GM19438 (cell line): ENCODE measurements at regions not wholly inside any gene's neighbourhood (a gene's known extent, or its start where the extent isn't known, plus 50 kb on each side); places are given as distances from the start of the nearest gene placed in this dataset.

ENCODE experiments used
- ATAC-seq: cut with Tn5 transposase; IDR thresholded peaks from one replicate; pipeline ENCODE4 v1.9.1; 2021; ENCODE audit warnings: low read depth; ENCODE audit not compliant: unreplicated experiment

GRCh38 chr9:81490605-81491331 lies 198.6 kb downstream of the TLE1 start:
- no peak for ATAC-seq

GRCh38 chr9:81489046-81489445 lies 200.3 kb downstream of the TLE1 start:
- ATAC-seq = no peak

DNA sequence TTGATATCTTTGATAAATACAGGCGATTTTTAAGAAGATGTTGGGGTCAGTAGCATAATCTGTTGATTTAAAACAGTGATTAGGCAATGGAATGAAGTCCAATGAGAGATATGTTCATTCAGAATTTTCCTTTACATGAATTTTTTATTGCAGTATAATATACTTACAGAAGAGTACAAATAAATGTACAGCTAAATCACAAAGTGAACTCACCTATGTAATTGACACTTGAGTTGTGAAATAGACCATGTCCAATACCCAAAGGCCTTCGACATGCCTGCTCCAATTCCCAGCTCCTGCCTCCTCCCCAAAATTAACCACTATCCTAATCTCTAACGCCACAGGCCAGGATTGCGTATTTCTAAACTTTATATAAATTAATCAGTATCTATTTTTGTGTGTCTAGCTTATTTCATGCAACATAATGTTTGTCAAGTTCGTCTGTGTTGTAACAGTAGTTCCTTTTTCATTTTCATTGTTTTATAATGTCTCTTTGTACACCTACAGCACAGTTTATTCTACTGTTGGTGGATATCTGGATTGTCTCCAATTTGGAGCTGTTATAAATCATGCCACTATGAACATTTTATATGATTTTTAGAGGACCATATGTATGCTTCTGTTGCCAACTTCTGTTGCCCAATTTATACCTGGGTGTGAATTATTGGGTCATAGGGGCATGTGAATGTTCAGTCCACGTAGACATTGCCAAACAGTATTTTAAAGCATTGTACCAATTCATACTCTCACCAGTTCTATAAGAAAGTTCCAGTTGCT lies 208.3 kb downstream of the TLE1 start:
- no peak for ATAC-seq

DNA sequence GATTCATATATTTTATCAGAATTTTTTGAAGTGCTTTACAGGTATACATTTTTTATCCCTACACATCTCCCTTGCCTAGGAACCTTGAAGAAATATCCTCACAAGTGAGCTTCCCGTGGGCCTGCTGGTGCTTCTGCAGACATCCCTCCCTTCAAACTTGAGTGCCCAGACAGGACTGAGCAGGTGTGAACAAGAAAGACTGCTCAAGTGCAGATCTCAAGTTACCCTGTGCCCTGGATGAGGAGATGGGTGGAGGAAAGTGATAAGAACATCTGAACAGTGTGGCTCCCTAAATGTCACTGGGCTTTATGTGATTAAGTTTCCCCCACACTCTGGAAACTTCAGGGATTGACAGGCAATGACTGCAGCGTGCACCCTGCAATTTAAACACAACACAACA lies 209.8 kb downstream of the TLE1 start:
- no peak for ATAC-seq

GRCh38 chr9:81477669-81478068 lies 211.7 kb downstream of the TLE1 start:
- ATAC-seq = no peak

- no peak for ATAC-seq
Observed at GRCh38 chr9:81476813-81477490, 212.4 kb downstream of the TLE1 start.

- no peak for ATAC-seq
Observed at GRCh38 chr9:81474792-81475191, 214.6 kb downstream of the TLE1 start.

- no peak for ATAC-seq
Observed at GRCh38 chr9:81474125-81474524, 215.2 kb downstream of the TLE1 start.

DNA sequence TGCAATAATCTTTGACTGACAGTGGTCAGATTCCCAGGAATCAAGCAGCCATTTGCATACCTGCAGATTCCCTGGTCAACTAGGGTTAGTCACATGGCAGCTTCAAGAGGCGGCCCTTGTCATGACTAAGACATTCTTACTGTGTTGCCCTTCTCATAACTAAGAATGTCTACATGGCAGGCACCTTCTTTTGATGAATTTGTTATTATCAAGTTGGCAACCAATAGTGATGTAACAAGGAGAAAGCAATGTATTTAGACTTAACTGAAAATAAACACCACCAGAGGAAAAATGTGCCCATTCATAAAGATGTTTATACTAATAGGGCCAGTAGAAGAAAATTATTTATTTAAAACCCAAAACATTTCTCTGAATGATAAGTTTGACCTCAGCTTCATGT lies 215.6 kb downstream of the TLE1 start:
- no peak for ATAC-seq

DNA sequence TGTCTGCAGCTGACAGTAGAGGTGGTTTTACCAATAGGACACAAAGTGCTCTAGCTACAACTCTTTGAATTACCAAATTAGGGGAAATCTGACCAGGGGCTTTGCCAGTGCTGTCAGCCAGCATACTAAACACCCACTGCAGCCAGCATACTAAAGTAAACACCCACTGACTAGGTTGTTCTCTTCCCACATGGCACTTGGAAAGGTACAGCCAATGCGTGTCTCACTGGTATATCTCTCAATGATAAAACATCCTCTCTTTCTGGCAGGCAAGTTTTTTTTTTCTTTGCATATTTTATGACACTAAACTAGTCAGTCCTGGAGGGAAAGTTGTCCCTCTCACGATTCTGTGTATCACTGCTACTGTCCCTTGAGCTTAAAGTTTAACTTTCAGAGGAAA lies 216.1 kb downstream of the TLE1 start:
- ATAC-seq = no peak

- ATAC-seq = no peak
Observed at GRCh38 chr9:81472701-81473100, 216.6 kb downstream of the TLE1 start.

DNA sequence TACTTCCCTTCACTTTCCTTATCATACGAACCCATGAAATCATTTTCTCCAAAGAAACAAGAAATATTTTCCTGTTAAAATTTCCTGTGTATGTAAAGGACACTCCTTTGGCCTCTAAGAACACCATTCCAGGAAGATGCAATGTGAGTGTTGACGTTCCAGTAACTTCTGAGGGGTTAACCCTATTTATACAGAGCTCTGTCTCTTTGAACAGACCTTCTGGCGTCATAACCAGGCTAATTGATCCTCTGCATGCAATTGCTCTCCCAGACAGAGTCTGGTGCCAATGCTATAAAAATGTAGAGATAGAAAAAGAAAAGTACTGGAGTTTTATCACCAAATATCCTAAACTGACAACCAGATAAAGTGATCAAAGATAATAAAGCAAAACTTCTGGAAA lies 218.5 kb downstream of the TLE1 start:
- no peak for ATAC-seq

DNA sequence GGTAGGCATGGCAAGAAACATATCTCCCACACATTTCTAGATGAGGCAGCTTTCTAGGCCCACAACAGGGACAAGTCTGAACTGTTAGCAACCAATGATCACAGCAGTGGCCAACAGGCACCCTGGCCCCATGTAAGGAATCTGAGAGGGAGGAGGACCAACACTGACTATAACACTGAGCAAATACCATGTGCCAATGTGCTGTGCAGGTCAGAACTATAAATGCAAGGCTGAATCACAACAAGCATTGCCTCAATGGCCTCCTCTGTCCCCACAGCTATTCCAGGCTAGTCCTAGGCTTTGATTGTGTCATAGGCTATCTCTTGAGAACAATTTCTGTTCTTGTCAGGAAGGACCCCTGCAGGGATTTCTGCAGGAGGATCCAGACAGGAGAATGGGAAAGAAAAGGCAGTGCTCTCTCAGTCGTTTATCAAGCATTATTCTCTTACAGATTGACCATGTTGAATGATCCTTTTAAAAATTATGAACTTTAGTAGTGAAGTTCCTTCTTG lies 221.2 kb downstream of the TLE1 start:
- no peak for ATAC-seq

- ATAC-seq = no peak
Observed at GRCh38 chr9:81466981-81467380, 222.4 kb downstream of the TLE1 start.

GRCh38 chr9:81465468-81466011 lies 223.8 kb downstream of the TLE1 start:
- ATAC-seq = no peak

DNA sequence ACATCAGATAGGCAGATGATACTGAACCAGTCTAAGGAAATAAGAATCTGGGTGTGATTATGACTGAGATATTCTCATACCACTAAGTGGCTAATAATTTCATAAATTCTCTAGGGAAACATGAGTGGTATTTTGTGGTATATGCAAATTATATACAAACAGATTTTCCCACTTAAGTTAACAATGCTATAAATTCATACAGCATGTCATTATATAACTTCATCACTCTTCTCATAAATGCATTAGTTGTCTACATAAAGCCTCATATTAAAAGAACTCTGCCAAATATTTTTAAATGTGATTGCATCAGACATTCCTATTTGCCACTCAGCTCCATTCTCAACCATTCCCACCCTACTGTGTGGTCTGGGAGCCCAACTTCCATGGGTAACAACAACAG lies 226.5 kb downstream of the TLE1 start:
- ATAC-seq = no peak

- ATAC-seq = no peak
Observed at GRCh38 chr9:81461196-81461595, 228.2 kb downstream of the TLE1 start.

DNA sequence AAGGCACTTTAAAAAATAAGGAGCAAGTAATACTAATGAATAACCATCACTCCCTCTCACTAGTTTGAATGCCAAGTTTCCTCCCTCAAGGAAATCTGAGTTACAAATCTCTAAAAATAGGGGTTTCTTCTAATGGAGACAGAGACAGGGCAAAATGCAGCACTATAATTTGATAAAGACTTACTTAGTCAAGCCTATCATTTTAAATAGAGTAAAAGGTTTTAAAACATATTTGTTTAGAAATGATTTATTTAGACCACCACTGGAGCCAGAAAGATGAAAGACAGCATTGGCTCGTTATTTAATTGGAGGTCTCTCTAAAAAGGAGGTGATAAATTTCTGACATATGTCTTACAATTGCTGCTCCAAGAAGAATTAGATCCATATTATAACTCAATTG lies 228.7 kb downstream of the TLE1 start:
- no peak for ATAC-seq

DNA sequence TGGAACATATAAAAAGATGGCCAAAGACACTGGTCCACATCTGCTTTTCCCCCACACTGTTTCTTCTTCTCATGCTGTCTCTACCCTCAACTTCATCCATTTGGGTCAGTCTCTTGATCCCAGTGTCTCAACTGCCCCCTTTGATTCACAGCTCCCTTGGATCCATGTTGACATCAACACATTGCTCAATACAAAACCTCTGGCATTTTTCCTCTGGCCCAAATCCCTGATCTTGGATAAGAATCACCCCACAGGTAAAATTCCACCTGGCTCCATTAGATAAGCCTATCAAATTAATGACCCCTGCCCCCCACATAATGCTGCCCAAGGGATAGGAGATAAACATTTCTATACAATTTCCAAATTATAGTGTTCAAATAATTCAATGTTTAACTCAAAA lies 229.8 kb downstream of the TLE1 start:
- ATAC-seq = no peak

GRCh38 chr9:81456431-81457006 lies 232.8 kb downstream of the TLE1 start:
- ATAC-seq = no peak
